Hepatic stellate cell (primary cell): ENCODE measurements at regions not wholly inside any gene's neighbourhood (a gene's known extent, or its start where the extent isn't known, plus 50 kb on each side); places are given as distances from the start of the nearest gene placed in this dataset.

Experiments
- DNase-seq: peaks from one replicate; pipeline ENCODE4 v3.0.0; 2011; ENCODE audit warnings: low spot score

DNA sequence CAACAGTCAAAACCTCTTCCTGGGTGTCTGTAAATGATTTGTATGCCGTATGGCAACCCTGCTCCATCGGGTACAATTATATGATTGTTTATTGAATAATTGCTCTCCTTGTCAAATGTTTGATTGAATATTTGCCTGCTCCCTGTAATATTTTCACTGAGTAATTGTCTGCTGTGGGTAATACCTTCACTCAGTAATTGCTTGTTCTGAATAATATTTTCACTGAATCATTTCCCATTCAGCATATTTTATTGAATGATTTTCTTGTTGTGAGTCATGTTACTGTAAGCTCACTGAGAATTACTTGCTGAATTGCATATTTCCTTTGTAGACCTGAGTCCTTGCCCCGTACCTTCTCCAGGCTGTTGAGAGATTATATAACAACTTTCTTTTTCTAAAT, 535.2 kb downstream of the METTL4 start:
- no peak for DNase-seq

DNA sequence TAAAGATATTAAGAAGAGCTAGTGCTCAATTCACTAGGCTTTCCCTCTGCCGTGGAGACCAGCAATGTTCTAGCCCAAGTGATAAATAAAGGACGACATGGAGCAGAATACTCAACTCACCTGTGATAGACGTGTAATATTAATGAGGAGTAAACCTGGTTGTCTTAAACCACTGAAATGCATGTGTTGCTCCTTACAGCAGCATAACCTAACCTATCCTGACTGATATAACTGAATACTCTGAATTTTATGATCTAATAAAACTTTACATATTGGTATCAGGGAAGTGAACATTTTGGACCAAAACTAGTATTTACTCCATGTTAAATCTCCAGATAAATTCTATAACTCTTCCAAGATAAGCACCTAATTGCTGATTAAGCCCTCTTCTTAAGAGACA, 531.0 kb downstream of the METTL4 start:
- DNase-seq: no peak

DNA sequence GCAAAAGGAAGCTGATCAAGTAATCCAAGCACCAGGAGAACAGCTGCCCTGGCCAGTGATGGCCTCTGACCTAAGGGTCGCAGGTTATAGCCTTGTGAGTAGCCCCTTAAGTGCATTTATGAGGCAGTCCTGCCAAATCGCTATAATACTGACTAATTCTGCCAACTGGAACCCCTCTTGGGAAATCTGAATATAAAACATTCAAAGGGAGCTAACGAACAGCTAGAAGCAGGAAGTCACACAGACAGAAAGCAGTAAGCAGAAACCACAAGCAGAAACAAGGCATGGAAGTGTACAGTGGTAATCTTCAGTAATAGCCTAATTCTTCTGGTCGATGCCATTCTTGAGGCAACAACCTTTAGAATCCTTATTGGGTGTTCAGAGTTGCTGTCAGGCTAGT, 521.3 kb downstream of the METTL4 start:
- no peak for DNase-seq

DNA sequence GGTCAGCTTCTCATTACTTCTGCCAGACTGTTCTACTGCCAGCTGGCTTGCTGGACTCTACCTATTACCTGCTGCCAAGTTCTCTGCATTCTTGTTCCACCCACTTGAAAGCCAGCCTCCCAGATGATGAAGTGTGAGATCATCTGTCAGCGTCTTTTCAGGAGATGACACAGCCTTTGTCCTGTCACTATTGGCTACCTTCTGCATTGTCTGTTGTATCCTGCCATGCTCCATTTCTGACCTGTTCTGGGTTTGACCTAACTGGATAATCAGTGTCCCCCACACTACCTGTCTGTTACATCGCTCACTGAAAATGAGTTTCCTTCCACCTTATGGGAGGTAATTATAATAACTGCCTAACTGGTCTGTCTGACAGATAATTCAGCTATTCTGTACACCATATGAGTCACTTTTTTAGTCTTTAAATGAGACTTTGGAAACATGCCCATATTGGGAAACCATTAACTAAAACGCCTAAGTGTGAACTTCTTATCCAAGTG, 520.6 kb downstream of the METTL4 start:
- DNase-seq: no peak

DNA sequence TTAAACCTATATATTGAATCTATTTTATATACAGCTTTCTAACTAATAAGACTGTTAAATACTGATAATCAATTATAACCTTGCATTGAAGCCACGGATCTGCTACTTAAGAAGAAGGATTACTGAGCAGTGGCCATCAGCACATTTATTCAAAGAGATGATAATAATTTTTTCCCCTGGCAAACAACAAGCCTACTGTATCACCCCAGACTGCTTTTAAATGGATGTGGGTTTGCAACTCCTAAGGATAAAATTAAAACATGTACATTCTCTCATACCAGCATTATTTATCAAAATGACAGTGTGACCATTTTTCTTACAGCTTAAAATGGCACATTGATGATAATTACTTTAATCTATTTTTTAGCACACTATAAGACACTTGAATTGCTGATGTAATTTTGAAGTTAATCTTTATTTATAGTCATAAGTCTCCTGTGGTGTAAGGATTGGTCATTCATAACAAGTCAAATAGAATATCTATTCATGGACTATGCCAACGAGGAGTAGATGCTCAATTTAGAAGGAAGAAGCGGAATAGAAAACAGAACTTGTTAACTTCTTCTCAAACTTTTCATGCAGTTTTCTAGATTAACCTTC, 517.7 kb downstream of the METTL4 start:
- no peak for DNase-seq

DNA sequence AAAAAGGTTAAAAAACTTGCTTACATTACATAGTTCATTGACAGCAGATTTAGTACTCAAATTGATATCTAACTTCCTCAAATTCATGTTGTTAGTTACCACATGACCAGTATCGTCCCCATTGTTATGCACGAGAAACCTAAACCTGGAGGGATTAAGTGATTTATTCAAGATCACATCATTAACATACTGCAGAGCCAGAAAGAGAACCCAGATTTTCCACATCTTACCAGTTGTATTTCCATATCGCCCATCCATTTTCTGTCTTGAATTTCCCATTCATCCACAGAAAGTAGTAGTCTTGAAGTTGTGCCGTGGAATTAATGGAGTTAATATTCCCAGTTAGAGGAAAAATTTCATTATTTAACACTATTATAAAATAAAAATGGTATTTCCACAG, 512.0 kb downstream of the METTL4 start:
- no peak for DNase-seq

DNA sequence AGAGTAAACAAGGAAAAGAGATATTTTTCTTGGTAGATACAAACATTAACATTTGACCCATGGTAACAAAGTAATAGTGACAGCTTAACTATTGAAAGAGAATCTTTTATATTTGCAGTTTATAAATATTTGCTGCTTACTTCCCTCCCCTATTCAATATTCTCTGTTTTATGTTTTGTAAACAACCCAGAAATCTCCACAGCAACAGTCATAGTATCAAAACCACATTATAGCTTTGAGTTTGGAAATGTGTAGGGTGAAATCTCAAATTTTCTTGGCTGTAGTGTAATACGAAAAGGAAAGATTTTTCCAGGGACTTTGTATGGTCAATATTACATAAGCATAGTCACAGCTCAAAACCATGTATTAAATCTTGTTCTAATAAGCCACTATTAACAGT, 511.2 kb downstream of the METTL4 start:
- no peak for DNase-seq

DNA sequence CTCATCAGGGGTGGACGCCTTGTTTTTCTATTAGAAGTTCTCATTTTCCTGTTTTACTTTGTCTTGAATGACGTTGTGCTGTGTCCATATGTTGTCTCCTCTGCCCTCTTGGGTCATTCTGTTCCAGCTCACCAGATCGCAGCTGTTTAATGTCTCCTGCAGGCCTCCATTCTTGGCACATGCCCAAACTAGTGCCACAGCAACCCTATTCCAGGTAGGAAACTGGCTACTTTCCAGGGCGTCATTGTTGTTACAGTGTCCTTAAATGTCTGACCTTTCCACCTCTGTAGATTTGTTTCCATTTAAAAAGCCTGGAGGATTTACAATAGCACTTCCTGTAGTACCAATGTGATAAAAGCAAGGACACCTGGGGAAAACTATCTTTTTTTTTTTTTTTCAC, 500.7 kb downstream of the METTL4 start:
- no peak for DNase-seq

DNA sequence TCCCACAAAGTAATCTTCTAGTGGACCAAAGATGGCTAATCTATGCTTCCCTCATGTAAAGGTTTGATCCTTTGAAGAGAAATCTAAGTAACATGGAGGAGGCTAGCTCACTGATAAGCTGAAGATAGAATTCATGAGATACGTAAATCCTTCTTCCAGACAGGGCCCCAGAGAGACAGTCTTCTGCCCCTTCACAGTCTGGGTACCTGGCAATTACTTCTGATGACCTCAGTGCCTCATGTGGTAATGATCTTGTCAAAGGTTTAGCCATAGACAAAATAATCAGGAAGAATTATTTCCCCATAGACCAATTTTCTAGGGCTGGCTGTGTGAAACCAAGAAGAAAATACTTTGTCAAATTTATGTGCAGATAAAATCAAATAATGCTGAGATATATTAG, 495.8 kb downstream of the METTL4 start:
- no peak for DNase-seq

DNA sequence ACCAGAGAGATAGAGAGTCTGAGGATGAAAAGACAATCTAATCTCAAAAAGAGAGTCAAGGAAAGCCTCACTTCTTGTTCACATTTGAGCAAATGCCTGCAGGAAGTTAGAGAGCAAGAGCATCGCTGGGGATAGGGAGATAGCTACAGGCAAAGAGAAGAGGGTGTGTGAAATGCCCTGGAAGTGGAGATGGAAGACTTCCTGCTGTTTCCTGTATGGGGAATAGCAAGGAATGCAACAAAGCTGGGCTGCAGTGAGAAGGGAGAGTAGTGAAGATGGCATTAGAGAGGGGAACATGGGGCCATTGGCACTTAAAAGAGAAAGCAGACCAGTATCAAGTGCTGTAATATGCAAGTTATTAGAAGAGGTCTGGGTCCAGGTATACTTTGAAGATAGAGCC, 488.6 kb downstream of the METTL4 start:
- DNase-seq: no peak

DNA sequence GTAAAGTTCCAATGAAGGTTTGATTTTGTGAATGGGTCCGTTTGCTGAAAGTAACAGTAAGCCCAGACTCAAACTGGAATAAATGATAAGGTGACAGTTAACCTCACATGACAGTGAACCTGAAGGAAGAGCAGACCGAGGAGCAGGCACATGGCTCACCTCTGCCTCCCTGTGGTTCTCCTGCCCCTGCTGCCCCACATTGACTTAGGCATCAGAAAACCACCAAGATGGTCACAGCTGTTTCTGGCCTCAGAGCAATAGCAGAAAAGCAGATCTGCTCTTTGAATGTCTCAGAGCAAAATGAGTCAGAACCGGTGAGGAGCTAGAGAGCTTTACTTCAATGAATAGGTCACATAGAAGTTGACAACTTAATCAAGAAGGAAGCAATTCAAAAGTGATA, 487.6 kb downstream of the METTL4 start:
- no peak for DNase-seq

DNA sequence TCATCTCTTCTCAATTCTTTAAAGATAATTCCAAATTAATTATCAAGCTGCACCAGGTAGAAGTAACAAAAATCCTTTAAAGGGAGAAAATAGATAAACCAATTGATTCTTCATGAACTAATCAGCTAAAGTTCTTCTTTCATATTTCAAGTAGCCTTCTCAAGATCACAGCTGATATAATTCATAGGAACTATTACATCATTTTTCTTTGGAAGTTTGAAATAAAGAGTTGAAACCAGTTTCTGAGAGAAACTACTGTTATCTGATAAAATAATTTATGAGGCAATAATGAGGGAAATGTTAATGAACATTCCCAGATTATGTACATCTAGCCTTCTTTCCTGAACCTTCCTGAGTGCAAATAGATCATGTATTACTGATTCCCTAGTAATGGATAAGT, 484.9 kb downstream of the METTL4 start:
- no peak for DNase-seq

DNA sequence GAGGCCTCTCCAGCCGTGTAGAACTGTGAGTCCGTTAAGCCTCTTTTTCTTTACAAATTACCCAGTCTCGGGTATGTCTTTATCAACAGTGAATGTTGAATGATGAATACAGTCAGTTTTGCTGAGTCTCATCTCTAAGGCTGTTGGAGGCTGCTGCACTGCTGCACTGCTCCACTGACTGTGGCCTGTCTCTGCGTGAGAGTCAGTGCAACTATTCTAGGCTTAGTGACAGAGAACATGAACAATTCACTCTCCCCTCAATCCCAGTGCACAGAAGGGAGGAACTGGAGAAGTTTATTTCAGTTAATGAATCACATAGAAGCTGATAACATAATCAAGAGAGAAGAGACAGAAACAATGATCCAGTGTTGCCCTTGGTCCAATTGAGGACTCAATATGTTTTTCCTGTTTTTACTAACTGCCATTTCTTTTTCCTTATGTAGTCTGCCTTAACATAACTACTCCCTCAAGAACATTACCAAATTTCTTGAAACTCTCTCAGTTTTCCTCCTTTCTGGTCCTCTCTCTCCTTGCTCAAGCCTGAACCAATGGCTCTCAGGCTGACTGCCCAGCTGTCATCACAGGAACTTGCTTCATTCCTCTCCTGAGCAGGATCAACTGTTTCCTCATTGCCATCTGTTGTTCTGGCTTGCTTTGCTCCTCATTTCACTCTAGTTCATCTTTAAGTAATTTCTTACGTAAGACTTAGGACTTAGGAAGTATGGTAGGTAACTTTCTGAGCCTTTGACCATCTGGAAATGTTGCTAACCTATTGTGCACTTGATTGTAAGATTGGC, 483.2 kb downstream of the METTL4 start:
- DNase-seq: no peak

DNA sequence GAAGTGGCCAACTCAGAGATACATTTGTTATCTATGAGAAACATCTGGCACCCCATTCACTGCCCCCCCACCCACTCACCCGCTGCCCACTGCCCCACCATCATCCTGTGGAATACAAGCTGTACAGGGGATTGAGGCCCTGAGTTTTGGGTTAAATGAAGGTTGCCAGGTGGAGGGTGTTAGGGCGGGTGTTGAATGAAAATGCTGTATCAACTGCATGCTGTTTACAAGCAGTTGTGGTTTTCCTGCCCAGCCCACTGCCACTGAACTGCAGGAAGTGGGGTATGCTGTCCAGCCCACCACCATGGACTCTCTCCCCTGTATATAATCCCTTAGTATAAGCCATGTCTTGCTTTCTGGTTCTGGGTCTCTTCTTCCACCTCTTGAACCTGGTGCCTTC, 481.9 kb downstream of the METTL4 start:
- DNase-seq: no peak

DNA sequence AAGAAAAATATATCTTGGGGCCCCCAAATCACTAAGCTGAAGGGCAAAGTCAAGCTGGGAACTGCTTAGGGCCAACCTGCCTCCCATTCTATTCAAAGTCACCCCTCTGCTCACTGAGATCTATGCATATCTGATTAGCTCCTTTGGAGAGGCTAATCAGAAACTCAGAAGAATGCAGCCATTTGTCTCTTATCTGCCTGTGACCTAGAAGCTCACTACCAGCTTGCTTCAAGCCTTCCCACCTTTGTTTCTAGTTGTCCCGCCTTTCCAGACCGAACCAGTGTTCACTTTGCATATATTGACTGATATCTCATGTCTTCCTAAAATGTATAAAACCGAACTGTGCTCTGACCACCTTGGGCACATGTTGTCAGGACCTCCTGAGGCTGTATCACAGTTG, 479.4 kb downstream of the METTL4 start:
- DNase-seq: no peak

DNA sequence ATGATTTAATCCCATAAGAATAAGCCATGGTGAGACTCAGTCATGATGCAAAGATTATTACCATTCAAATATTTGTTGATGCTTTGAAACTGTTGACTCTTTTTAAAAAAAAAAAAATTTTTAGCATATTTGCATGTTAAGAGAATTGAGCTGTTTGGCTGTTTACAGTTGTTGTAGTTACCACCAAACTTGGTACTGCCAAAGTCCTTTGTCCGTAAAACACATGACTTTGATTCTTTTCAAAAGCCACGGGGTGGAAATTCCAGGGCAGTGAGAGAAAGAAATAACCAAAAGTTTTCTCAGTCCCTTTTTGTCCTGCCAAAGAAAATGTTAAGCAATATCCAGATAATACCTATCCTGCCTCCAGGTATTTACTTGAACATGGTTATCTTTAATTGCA, 474.8 kb downstream of the METTL4 start:
- no peak for DNase-seq

DNA sequence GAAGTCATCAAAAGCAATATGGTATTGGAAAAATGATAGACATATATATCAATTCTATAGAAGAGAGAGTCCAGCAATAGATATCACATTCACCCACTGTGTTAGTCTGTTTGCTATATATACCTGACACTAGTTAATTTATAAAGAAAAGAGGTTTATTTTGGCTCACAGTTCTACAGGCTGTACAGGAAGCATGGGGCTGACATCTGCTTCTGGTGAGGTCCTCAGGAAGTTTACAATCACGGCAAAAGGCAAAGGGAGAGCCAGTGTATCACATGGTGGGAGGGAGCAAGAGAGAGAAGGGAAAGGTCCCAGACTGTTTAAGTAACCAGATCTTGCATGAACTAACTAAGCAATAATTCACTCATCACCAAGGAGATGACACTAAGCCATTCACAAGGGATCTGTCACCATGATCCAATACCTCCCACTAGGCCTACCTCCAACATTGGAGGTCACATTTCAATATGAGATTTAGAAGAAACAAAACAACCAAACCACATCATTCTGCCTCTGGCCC, 470.6 kb downstream of the METTL4 start:
- DNase-seq: no peak

DNA sequence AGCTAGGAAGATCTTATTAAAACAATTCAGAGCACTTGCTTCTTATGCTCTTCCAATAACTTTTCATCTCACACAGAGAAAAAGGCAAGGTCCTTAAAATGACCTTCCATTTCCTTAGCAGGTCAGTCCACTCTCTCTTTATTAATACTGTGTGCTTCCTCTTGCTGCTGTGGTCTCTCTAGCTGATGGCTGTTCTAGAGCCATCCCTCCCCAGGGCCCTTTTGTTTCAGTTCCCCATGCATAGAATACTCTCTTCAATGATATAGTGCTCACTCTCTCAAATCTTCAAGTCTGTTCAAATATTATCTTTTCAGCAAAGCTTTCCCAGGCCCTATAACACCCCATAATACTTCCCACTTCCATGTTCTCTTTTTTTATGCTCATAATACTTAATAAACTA, 469.3 kb downstream of the METTL4 start:
- DNase-seq: no peak

DNA sequence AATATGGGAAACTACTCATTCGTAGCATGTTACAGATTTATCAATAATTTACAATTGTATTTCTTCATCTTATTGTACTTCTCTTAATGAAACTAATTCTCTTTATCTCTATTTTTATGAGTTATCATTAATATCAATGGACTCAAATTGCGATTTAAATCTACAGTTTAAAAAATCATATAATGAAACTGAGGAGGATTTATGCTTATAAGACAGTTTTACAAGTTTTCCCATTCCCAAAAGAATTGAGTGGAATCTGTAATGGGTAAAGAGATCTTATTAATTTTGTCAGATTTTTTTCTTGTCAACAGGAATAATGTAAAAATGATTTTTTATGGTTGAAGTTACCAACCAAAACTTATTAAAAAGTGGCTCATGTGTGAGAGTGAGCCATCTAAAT, 468.0 kb downstream of the METTL4 start:
- no peak for DNase-seq

DNA sequence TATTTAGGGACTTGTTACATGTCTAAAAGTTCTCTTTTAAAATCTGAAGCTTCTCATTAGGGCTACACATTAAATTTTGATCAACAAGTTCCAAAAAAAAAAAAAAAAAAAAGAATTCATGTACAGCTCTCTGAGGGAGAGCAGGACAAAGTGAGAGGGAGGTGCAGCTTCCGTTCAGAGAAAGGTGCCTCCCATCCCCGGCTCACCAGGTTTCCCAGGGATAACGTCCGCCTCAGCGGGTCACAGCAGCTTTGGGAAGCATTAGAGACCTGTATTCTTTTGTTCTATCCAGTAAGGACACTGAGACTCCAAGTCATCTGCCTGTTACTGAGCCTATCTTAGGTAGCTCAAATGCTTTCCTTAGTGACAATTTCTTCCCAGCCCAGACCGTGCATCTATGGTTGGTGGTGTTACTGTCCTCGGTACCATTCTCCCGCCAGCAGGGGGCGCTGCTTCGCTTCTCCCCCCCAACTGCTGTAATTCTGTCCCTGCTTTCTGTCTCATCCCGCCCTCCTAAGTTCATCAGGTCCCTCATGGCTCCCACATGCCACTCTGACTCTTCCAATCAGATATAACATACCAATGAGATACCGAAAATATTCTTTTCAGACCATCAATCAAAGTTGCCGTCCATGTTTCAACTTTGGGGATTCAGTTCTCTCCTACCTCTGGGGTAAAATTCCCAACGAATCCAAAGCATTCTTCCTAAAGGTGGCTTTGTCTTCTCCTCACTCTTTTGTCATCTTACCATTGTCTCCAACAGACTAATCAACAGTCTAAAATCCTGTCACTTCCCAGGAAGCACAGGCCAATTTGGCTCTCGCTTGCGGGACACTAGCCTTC, 466.5 kb downstream of the METTL4 start:
- DNase-seq: peak; percentile 18

DNA sequence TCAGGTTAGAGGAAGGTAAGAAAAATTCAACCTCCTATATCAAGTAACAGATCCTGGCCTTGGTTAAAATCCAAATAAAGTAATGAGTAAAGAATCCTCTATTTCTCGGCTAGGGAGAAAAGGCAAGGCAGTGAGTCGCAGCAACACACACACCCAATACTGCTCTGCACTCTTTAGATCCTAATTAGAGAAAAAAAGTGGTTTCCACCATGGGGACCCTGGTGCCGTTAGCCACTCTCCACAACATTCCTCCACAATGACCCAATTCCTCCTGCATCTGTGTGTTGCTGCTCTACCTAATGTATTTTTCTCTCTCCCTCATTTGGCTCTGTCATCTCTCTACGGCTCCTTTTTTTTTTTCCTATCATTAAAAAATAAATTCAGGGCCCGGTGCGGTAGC, 462.7 kb downstream of the METTL4 start:
- DNase-seq: no peak

DNA sequence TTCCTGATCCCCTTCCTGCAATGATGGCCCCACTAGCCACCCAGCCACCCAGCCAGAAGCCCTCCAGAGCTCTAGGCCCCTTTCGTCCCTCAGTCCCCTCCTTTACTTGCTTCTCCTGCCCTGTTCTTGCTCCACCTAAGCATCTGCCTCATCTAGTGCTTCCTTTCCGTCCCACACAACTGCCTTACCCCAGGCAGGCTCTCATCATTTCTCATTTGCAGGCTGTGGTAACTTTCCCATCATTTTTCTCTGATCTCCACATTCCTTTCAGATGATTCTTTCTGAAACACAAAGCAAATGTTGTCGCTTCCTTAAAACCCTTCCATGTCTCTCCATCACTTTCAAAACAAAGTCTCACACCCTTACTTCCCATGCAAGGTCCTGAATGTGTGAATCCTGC, 459.8 kb downstream of the METTL4 start:
- no peak for DNase-seq
